22Rv1 (cell line): ENCODE measurements at regions not wholly inside any gene's neighbourhood (a gene's known extent, or its start where the extent isn't known, plus 50 kb on each side); places are given as distances from the start of the nearest gene placed in this dataset.
"Not testable (repeated sequence)": the region's sequence is repeated elsewhere in the genome, so short reads cannot be mapped to it uniquely, and the experiment has no call there.

Experiments used
- H3K27ac ChIP-seq: fragments of 450-650 bp; 2 replicates; pipeline ENCODE4 v1.5.1; 2017
- CTCF ChIP-seq: fragments of 450-650 bp; IDR thresholded peaks from 2 replicates; pipeline ENCODE4 v1.5.1; 2017; ENCODE audit warnings: mild to moderate bottlenecking
- ZFX ChIP-seq: fragments of 450-650 bp; IDR thresholded peaks from 2 replicates; pipeline ENCODE4 v1.6.1; 2017; ENCODE audit warnings: antibody characterized with exemption, borderline replicate concordance

- H3K27ac ChIP-seq, result no peak overlapping the region
- TF ChIP-seq ZFX, result no peak
- TF ChIP-seq CTCF, result no peak
Observed at GRCh38 chr2:176934869-176935415, 277.7 kb upstream of the HNRNPA3 start.

GRCh38 chr2:176935543-176936102 is 277.0 kb upstream of the HNRNPA3 start:
- no peak overlapping the region for H3K27ac ChIP-seq
- TF ChIP-seq CTCF (no peak), ZFX (no peak)

GRCh38 chr2:176936410-176936809 is 276.2 kb upstream of the HNRNPA3 start:
- no peak for TF ChIP-seq CTCF
- TF ChIP-seq ZFX, result no peak
- H3K27ac ChIP-seq, result no peak overlapping the region

- no peak for TF ChIP-seq CTCF
- no peak for TF ChIP-seq ZFX
- H3K27ac ChIP-seq, result no peak overlapping the region
Observed at GRCh38 chr2:176944998-176945397, 267.6 kb upstream of the HNRNPA3 start.

GRCh38 chr2:176947754-176948153 is 264.8 kb upstream of the HNRNPA3 start:
- H3K27ac ChIP-seq, result no peak overlapping the region
- no peak for TF ChIP-seq CTCF
- TF ChIP-seq ZFX, result no peak

- H3K27ac ChIP-seq, result not testable (repeated sequence)
Observed at GRCh38 chr2:176951218-176951617, 261.4 kb upstream of the HNRNPA3 start.

GRCh38 chr2:176956791-176957190 is 255.8 kb upstream of the HNRNPA3 start:
- H3K27ac ChIP-seq, result no peak overlapping the region
- TF ChIP-seq CTCF (no peak), ZFX (no peak)

- no peak overlapping the region for H3K27ac ChIP-seq
- TF ChIP-seq CTCF (no peak), ZFX (no peak)
Observed at GRCh38 chr2:176959614-176960013, 253.0 kb upstream of the HNRNPA3 start.
